HG03457 (cell line): ENCODE measurements at regions not wholly inside any gene's neighbourhood (a gene's known extent, or its start where the extent isn't known, plus 50 kb on each side); places are given as distances from the start of the nearest gene placed in this dataset.
"Not testable (repeated sequence)": the region's sequence is repeated elsewhere in the genome, so short reads cannot be mapped to it uniquely, and the experiment has no call there.

Experiments
- ATAC-seq: cut with Tn5 transposase; IDR thresholded peaks from one replicate; pipeline ENCODE4 v1.9.1; 2021; ENCODE audit warnings: moderate number of reproducible peaks; ENCODE audit not compliant: unreplicated experiment

- no peak for ATAC-seq
Observed at GRCh38 chr11:92035488-92035887, 189.1 kb upstream of the FAT3 start.

DNA sequence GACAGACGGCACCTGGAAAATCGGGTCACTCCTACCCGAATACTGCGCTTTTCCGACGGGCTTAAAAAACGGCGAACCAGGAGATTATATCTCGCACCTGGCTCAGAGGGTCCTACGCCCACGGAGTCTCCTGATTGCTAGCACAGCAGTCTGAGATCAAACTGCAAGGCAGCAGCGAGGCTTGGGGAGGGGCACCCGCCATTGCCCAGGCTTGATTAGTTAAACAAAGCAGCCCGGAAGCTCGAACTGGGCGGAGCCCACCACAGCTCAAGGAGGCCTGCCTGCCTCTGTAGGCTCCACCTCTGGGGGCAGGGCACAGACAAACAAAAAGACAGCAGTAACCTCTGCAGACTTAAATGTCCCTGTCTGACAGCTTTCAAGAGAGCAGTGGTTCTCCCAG lies 197.5 kb upstream of the FAT3 start:
- not testable (repeated sequence) for ATAC-seq

- no peak for ATAC-seq
Observed at GRCh38 chr11:92026664-92027063, 198.0 kb upstream of the FAT3 start.

DNA sequence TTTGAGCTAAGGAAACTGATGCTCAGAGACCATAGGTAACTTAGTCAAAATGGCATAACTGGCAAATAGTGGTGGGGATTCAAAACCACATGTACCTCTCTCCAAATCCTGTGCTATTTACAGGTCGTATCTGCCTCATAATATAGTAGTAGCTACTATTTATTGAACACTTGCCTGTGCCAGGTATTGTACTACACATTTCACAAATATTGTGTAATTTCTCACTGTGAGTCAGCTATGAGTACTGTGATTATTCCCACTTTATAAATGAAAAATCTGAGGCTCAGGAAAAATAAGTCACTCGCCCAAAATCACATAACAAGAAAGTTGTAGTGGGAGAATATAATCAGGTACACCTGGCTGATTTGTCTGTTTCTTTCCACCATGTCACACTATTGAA lies 199.8 kb upstream of the FAT3 start:
- no peak for ATAC-seq

DNA sequence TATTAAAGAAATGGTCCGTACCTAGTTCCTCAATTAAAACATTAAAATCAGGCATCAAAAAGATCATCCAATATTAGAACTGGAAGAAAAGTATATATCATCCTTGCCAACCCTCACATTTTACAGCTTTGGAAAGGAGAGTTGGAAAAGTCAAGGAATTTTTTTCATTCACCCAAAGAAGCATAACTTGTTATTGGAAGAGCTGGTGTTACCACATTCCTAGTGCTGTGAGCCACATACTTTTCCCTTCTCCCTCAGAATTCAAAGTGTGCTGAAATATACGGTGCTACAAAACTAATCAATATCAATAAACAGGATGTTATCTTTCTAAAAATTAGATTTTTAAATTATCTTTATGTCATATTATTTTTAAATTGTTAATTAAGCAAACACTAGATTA lies 202.1 kb upstream of the FAT3 start:
- ATAC-seq, result no peak

- no peak for ATAC-seq
Observed at GRCh38 chr11:92018332-92018731, 206.3 kb upstream of the FAT3 start.

DNA sequence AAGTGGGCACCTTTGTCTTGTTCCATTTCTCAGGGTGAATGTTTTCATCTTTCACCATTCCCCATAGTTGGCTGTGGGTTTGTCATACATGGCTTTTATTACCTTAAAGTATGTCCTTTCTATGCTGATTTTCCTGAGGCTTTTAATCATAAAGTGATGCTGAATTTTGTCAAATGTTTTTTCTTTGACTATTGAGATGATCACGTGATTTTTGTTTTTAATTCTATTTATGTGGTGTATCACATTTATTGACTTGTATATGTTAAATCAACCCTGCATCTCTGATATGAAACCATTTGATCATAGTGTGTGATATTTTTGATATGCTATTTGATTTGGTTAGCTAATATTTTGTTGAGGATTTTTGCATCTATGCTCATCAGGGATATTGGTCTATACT lies 216.4 kb upstream of the FAT3 start:
- no peak for ATAC-seq

- ATAC-seq, result no peak
Observed at GRCh38 chr11:92002568-92002967, 222.1 kb upstream of the FAT3 start.

GRCh38 chr11:91998481-91998880 lies 226.1 kb upstream of the FAT3 start:
- no peak for ATAC-seq

GRCh38 chr11:91997226-91997625 lies 227.4 kb upstream of the FAT3 start:
- ATAC-seq, result no peak

DNA sequence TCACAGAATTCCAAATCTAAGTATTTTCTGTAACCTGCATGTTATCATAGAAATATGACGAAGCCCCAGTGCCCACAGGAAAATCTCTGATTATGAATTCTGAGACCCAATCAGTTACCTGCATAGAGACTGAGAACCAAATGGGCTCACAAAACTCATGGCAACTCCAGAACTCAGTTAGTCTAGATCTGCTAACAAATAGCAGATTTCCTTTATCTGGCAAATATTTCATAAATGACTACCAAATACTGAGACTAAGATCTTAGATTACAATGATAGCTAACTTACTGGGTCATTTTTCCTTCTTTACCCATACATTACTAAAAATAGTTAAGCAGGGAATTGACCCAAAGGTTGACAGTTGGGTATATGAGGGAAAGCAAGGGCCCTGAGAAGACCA lies 228.1 kb upstream of the FAT3 start:
- ATAC-seq, result no peak

GRCh38 chr11:91988443-91988842 lies 236.2 kb upstream of the FAT3 start:
- not testable (repeated sequence) for ATAC-seq

DNA sequence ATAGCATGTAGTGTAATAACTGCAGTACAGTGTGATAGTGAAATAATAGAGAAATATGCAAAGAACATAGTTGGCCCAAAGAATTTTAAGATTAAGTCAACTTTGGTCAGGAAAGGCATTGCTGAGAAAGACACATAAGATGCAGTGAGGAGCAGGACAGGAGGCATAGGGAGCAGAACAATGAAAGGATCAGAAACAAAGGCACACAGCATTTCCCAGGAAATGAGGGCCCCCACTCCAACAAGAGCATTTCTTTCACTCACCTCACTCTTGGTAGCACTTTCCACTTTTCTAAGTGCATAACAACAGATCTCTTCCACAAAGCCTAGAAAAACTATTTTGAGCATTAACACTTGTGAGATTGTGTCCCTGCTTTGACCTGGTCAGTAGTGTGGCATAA lies 238.4 kb upstream of the FAT3 start:
- ATAC-seq, result no peak

- no peak for ATAC-seq
Observed at GRCh38 chr11:91984033-91984584, 240.5 kb upstream of the FAT3 start.

- no peak for ATAC-seq
Observed at GRCh38 chr11:91981995-91982394, 242.6 kb upstream of the FAT3 start.

GRCh38 chr11:91979775-91980174 lies 244.8 kb upstream of the FAT3 start:
- ATAC-seq, result no peak

- no peak for ATAC-seq
Observed at GRCh38 chr11:91978747-91979146, 245.9 kb upstream of the FAT3 start.

GRCh38 chr11:91972665-91973266 lies 251.9 kb upstream of the FAT3 start:
- no peak for ATAC-seq

DNA sequence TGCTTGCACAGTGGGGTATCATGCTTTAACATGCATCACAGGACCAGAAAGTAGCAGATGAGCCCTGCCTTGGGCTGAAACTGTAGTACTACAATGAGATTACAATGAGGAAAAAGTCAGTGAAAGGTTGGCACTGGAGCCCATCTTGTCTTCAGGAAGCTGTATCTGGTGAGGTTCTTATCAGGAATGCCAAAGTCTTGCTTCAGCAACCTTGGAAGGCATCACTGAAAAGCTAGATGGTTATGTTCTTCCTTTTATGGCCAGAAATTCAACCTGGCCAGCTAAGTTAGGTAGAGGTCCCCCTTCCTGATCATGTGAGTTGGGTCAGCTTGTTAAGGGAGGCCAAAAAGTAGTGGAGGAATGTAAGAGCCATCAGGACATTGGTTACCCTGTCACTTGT lies 254.0 kb upstream of the FAT3 start:
- no peak for ATAC-seq

GRCh38 chr11:91969486-91969885 lies 255.1 kb upstream of the FAT3 start:
- ATAC-seq, result no peak

DNA sequence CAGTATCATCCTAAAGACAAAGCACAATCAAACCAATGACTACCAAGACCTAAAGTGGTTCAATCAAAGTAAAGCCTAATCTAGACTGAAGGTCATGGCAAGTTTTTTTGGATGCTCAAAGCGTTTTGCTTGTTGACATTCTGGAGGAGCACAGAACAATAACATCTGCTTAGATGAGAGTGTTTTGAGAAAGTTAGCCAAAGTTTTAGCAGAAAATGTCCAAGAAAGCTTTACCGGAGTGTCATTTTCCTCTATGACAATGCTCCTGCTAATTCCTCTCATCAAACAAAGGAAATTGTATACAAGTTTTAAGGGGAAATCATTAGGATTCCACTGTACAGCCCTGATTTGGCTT lies 256.9 kb upstream of the FAT3 start:
- ATAC-seq, result no peak

DNA sequence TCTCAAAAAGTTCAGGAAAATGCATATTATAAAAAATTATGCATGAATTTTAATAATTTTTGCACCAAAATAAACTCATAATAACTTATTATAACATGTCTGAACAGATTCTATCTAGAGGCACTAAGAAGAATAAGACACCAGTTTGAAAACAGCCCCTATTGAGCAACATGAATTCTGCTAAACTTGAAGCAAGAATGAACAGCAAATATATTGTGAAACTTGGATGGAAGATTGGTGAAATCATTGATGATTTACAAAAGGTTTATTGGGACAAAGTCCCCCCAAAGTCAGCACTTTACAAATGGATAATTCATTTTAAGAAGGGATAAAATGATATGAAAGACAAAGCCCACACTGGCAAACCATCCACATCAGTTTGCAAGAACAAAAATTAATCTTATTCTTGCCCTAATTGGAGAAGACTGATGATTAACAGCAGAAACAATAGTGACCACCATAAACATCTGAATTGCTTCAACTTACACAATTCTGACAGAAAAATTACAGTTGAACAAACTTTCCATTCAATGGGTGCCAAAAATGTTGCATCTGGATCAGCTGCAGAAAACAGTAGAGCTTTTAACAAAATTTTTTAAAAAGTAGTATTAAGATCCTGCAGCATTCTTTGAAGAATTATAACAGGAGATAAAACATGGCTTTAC lies 257.5 kb upstream of the FAT3 start:
- no peak for ATAC-seq

GRCh38 chr11:91966368-91966767 lies 258.2 kb upstream of the FAT3 start:
- no peak for ATAC-seq
